GM12892 (cell line): ENCODE measurements at regions not wholly inside any gene's neighbourhood (a gene's known extent, or its start where the extent isn't known, plus 50 kb on each side); places are given as distances from the start of the nearest gene placed in this dataset.

ENCODE experiments used
- POLR2A ChIP-seq: IDR thresholded peaks from 2 replicates; pipeline ENCODE4 v1.6.1; 2011; ENCODE audit warnings: low read depth, low read length, control low read depth
- TAF1 ChIP-seq: IDR thresholded peaks from 2 replicates; pipeline ENCODE4 v1.6.1; 2011; ENCODE audit warnings: low read depth, mild to moderate bottlenecking, control low read depth, low read length, borderline replicate concordance

DNA sequence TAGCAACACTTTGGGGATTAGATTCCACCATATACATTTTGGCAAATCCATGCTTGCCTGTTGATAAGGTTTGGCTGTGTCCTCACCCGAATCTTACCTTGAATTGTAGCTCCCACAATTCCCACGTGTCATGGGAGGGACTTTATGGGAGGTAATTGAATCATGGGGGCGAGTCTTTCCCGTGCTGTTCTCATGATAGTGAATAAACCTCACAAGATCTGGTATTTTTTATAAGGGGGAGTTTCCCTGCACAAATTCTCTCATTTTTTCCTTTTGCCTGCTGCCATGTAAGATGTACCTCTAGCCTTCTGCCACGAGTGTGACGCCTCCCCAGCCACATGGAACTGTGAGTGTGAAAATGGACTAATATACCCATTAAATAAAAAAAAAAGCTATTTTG lies 265.3 kb downstream of the MRPL39 start:
- TF ChIP-seq POLR2A, result no peak
- no peak for TF ChIP-seq TAF1
